ENCODE measurements at regions not wholly inside any gene's neighbourhood (a gene's known extent, or its start where the extent isn't known, plus 50 kb on each side); places are given as distances from the start of the nearest gene placed in this dataset.

DNA sequence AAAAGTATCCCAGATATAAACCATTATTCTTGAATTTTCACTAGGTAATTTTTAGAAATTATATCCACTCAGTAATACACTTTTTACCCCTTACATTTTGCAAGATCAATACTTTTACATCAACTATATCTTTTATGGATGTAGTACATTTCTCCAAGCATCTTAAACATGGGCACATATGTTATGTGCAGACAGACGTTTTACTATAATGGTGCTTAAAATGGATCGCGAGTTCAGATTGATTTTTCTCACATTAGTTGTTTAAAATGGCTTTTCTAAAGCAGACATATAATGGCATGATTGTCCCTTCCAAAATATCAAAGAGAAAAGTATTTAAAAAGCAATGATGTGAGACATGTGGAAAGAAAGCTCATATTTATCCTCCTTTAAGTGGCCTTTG is 786.1 kb downstream of the PDHA2 start:
- ATAC-seq (no peak), DNase-seq (no peak)
- intact Hi-C loops (cut with DNase I; ENCODE audit: low total_unique reads), result no loop called here
- Histone ChIP-seq H3K9me3 (no peaks in the 10 kb centered on the region), H3K27ac (no peak overlapping the region), H3K27me3 (no peaks in the 10 kb centered on the region), H3K36me3 (no peaks in the 10 kb centered on the region), H3K4me1 (no peaks in the 10 kb centered on the region), H3K4me3 (no peak overlapping the region)
- TF ChIP-seq, protein P1, sequence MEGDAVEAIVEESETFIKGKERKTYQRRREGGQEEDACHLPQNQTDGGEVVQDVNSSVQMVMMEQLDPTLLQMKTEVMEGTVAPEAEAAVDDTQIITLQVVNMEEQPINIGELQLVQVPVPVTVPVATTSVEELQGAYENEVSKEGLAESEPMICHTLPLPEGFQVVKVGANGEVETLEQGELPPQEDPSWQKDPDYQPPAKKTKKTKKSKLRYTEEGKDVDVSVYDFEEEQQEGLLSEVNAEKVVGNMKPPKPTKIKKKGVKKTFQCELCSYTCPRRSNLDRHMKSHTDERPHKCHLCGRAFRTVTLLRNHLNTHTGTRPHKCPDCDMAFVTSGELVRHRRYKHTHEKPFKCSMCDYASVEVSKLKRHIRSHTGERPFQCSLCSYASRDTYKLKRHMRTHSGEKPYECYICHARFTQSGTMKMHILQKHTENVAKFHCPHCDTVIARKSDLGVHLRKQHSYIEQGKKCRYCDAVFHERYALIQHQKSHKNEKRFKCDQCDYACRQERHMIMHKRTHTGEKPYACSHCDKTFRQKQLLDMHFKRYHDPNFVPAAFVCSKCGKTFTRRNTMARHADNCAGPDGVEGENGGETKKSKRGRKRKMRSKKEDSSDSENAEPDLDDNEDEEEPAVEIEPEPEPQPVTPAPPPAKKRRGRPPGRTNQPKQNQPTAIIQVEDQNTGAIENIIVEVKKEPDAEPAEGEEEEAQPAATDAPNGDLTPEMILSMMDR (IDR thresholded peaks at IDR 0.05 in 4 of 5, conservative IDR thresholded peaks at IDR 0.05 in 1 of 5), result no peak
- TF ChIP-seq POLR2A (IDR thresholded peaks at IDR 0.05), result no peak
- in situ Hi-C loops (cut with MboI; ENCODE audit: low sequenced_read_pairs in 4 of 4), result no loop called here

DNA sequence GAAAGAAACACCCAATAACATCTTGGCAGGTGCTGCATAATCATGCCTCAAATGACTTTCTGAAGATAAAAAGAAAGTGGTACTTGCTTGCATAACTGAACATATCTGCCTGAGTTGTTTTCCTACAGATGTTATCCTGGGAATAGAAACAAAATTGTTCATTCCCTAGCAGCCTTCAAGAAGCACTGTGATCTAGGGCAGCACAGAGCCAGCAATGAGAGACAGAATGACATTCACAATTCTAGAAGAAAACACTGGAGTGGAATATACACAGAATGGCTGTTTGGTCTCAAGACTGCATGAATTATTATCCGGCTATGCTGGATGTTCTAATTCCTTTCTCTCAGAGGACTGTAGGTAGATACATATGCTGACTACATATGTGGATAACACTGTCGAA is 790.9 kb downstream of the PDHA2 start:
- Histone ChIP-seq H3K27me3 (no peaks in the 10 kb centered on the region), H3K9me3 (no peaks in the 10 kb centered on the region), H3K27ac (no peak overlapping the region), H3K4me1 (no peaks in the 10 kb centered on the region), H3K4me3 (no peak overlapping the region), H3K36me3 (no peaks in the 10 kb centered on the region)
- intact Hi-C loops (cut with DNase I; ENCODE audit: low total_unique reads) (no loop called here), in situ Hi-C loops (cut with MboI; ENCODE audit: low sequenced_read_pairs in 4 of 4) (no loop called here)
- no peak for TF ChIP-seq POLR2A (IDR thresholded peaks at IDR 0.05)
- TF ChIP-seq, protein P1 (IDR thresholded peaks at IDR 0.05 in 4 of 5, conservative IDR thresholded peaks at IDR 0.05 in 1 of 5), result no peak
- no peak for ATAC-seq
- DNase-seq, result no peak

DNA sequence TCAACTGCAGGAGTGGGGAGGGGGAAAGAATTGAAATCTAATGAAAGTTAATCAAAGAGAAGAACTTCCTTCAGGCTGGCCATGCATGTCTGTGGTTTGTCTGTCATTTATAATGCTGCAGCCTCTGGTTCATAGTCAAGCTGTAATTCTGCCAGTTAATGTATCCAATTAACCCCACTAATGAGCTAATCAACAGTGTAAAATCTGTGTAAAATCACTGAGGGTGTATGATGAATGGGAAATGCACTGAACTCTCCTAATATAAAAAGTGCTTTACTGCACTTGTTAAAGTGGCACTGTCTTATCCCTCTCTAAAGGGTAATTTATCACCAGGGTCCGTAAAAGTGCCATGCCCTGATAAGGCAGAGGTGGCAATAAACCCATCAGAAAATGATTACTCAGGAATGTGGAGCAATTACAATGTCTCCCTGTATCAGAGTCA is 798.1 kb downstream of the PDHA2 start:
- intact Hi-C loops (cut with DNase I; ENCODE audit: low total_unique reads), result no loop called here
- TF ChIP-seq POLR2A (IDR thresholded peaks at IDR 0.05), result no peak
- TF ChIP-seq, protein P1 (IDR thresholded peaks at IDR 0.05 in 4 of 5, conservative IDR thresholded peaks at IDR 0.05 in 1 of 5), result no peak

DNA sequence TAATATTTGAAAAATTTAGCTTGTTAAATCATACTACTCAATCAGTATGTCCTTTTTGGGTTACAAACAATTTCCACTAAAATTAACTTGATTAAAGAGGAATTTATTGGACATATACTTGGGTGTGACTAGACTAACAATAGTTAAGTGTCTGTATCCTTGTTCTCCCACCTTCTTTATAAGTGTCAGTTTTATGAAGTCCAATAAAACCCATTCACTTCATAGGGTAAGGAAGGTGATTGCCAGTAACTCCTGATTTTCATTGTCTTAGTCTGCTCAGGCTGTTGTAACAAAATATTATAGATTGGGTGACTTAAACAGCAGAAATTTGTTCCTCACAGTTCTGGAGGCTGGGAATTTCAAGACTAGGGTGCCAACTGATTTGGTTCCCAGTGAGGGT is 800.0 kb downstream of the PDHA2 start:
- ATAC-seq, result no peak
- in situ Hi-C loops (cut with MboI; ENCODE audit: low sequenced_read_pairs in 4 of 4), result no loop called here
- intact Hi-C loops (cut with DNase I; ENCODE audit: low total_unique reads), result no loop called here
- TF ChIP-seq, protein P1 (IDR thresholded peaks at IDR 0.05 in 4 of 5, conservative IDR thresholded peaks at IDR 0.05 in 1 of 5), result no peak
- no peak overlapping the region for H3K4me3 ChIP-seq
- no peaks in the 10 kb centered on the region for H3K4me1 ChIP-seq
- DNase-seq, result no peak
- no peaks in the 10 kb centered on the region for H3K27me3 ChIP-seq
- H3K9me3 ChIP-seq, result no peaks in the 10 kb centered on the region
- H3K36me3 ChIP-seq, result no peaks in the 10 kb centered on the region
- no peak overlapping the region for H3K27ac ChIP-seq

More for the DNA sequence above, 798.1 kb downstream of the PDHA2 start:
- H3K27ac ChIP-seq, result no peak overlapping the region
- H3K9me3 ChIP-seq, result no peaks in the 10 kb centered on the region
- no peaks in the 10 kb centered on the region for H3K4me1 ChIP-seq
- no peak overlapping the region for H3K4me3 ChIP-seq
- H3K36me3 ChIP-seq, result no peaks in the 10 kb centered on the region
- H3K27me3 ChIP-seq, result no peaks in the 10 kb centered on the region
- DNase-seq, result no peak
- no peak for ATAC-seq
- in situ Hi-C loops (cut with MboI; ENCODE audit: low sequenced_read_pairs in 4 of 4), result no loop called here

DNA sequence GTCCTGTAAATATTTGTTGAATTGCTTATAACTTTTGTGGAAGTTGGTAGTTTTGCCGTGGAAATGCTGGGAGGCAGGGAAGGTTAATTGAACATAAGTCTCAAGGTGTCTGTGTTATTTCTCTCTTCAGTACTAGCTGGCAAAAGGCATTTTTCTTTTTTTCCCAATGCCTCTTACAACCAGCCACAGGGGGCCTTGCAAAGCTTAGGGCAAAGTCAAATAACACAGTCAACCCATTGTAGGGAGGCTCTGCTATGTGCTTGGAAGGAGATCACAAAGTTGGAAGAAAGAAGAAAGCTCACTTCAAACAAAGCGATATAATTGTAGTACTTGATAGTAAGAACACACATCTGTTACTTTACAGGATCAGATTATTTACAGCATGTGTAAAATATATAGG is 802.6 kb downstream of the PDHA2 start:
- DNase-seq (no peak), ATAC-seq (no peak)
- Histone ChIP-seq H3K36me3 (no peaks in the 10 kb centered on the region), H3K4me3 (no peak overlapping the region), H3K27me3 (no peaks in the 10 kb centered on the region), H3K27ac (no peak overlapping the region), H3K9me3 (no peaks in the 10 kb centered on the region), H3K4me1 (no peaks in the 10 kb centered on the region)
- intact Hi-C loops (cut with DNase I; ENCODE audit: low total_unique reads), result no loop called here
- TF ChIP-seq, protein P1 (IDR thresholded peaks at IDR 0.05 in 4 of 5, conservative IDR thresholded peaks at IDR 0.05 in 1 of 5), result no peak
- no peak for TF ChIP-seq POLR2A (IDR thresholded peaks at IDR 0.05)
- in situ Hi-C loops (cut with MboI; ENCODE audit: low sequenced_read_pairs in 4 of 4), result no loop called here
